ENCODE measurements at regions not wholly inside any gene's neighbourhood (a gene's known extent, or its start where the extent isn't known, plus 50 kb on each side); places are given as distances from the start of the nearest gene placed in this dataset.

GRCh38 chr15:39265261-39265660 lies 315.6 kb upstream of the THBS1 start:
- H3K9me3 Mint-ChIP-seq (ENCODE audit: unreplicated experiment) = no peaks in the 10 kb centered on the region
- no peaks in the 10 kb centered on the region for H3K36me3 Mint-ChIP-seq (ENCODE audit: unreplicated experiment)
- H3K4me1 Mint-ChIP-seq (ENCODE audit: unreplicated experiment) = peaks cover 27% of the 10 kb centered on the region
- H3K4me3 Mint-ChIP-seq (ENCODE audit: unreplicated experiment) = no peak overlapping the region
- no peak overlapping the region for H3K27ac Mint-ChIP-seq (ENCODE audit: unreplicated experiment)
- no peak for TF ChIP-seq CTCF (IDR thresholded peaks at IDR 0.05)
- DNase-seq (ENCODE audit: extremely low spot score, unreplicated experiment) = no peak
- H3K27me3 Mint-ChIP-seq (ENCODE audit: unreplicated experiment) = no peaks in the 10 kb centered on the region

- no peak overlapping the region for H3K4me3 Mint-ChIP-seq (ENCODE audit: unreplicated experiment)
- H3K9me3 Mint-ChIP-seq (ENCODE audit: unreplicated experiment) = no peaks in the 10 kb centered on the region
- no peak overlapping the region for H3K27ac Mint-ChIP-seq (ENCODE audit: unreplicated experiment)
Observed at GRCh38 chr15:39266890-39267289, 314.0 kb upstream of the THBS1 start.

GRCh38 chr15:39267685-39268084 lies 313.2 kb upstream of the THBS1 start:
- DNase-seq (ENCODE audit: extremely low spot score, unreplicated experiment) = no peak
- Mint-ChIP-seq H3K4me3 (ENCODE audit: unreplicated experiment) (no peak overlapping the region), H3K27ac (ENCODE audit: unreplicated experiment) (no peak overlapping the region), H3K27me3 (ENCODE audit: unreplicated experiment) (no peaks in the 10 kb centered on the region), H3K4me1 (ENCODE audit: unreplicated experiment) (peaks cover 24% of the 10 kb centered on the region), H3K9me3 (ENCODE audit: unreplicated experiment) (no peaks in the 10 kb centered on the region), H3K36me3 (ENCODE audit: unreplicated experiment) (no peaks in the 10 kb centered on the region)
- no peak for TF ChIP-seq CTCF (IDR thresholded peaks at IDR 0.05)

More at GRCh38 chr15:39266890-39267289, 314.0 kb upstream of the THBS1 start:
- Mint-ChIP-seq H3K36me3 (ENCODE audit: unreplicated experiment) (no peaks in the 10 kb centered on the region), H3K27me3 (ENCODE audit: unreplicated experiment) (no peaks in the 10 kb centered on the region), H3K4me1 (ENCODE audit: unreplicated experiment) (peaks cover 29% of the 10 kb centered on the region)
- no peak for TF ChIP-seq CTCF (IDR thresholded peaks at IDR 0.05)
- no peak for DNase-seq (ENCODE audit: extremely low spot score, unreplicated experiment)

- H3K27me3 Mint-ChIP-seq (ENCODE audit: unreplicated experiment) = no peaks in the 10 kb centered on the region
- no peak for DNase-seq (ENCODE audit: extremely low spot score, unreplicated experiment)
- H3K27ac Mint-ChIP-seq (ENCODE audit: unreplicated experiment) = no peak overlapping the region
- no peak overlapping the region for H3K4me3 Mint-ChIP-seq (ENCODE audit: unreplicated experiment)
- no peak for TF ChIP-seq CTCF (IDR thresholded peaks at IDR 0.05)
- H3K9me3 Mint-ChIP-seq (ENCODE audit: unreplicated experiment) = no peaks in the 10 kb centered on the region
- H3K4me1 Mint-ChIP-seq (ENCODE audit: unreplicated experiment) = peaks cover 34% of the 10 kb centered on the region
- no peaks in the 10 kb centered on the region for H3K36me3 Mint-ChIP-seq (ENCODE audit: unreplicated experiment)
Observed at GRCh38 chr15:39269352-39269751, 311.5 kb upstream of the THBS1 start.

GRCh38 chr15:39269821-39270220 lies 311.1 kb upstream of the THBS1 start:
- DNase-seq (ENCODE audit: extremely low spot score, unreplicated experiment) = no peak
- no peak for TF ChIP-seq CTCF (IDR thresholded peaks at IDR 0.05)
- no peak overlapping the region for H3K27ac Mint-ChIP-seq (ENCODE audit: unreplicated experiment)
- H3K9me3 Mint-ChIP-seq (ENCODE audit: unreplicated experiment) = no peaks in the 10 kb centered on the region
- peaks cover 39% of the 10 kb centered on the region for H3K4me1 Mint-ChIP-seq (ENCODE audit: unreplicated experiment)
- H3K27me3 Mint-ChIP-seq (ENCODE audit: unreplicated experiment) = no peaks in the 10 kb centered on the region
- no peak overlapping the region for H3K4me3 Mint-ChIP-seq (ENCODE audit: unreplicated experiment)
- no peaks in the 10 kb centered on the region for H3K36me3 Mint-ChIP-seq (ENCODE audit: unreplicated experiment)

Data from osteocyte (in vitro differentiated cells).